ENCODE measurements at regions not wholly inside any gene's neighbourhood (a gene's known extent, or its start where the extent isn't known, plus 50 kb on each side); places are given as distances from the start of the nearest gene placed in this dataset.

DNA sequence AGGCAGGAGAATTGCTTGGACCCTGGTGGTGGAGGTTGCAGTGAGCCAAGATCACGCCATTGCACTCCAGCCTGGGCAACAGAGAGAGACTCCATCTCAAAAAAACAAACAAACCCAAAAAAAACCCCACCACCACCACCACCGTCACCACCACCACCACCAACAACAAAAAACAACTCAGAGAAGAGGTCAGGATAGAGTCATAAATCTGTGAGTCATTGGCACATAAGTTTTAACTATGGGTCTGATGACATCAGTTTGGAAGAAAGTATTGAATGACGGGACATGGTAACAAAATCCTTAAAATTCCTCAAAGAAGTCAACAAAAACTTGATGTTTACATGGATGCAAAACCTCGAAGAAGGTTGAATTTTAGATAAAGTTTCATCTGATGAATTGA is 288.0 kb upstream of the SFRP2 start:
- Histone ChIP-seq H3K36me3 (no peaks in the 10 kb centered on the region), H3K27ac (no peak overlapping the region), H3K4me1 (no peaks in the 10 kb centered on the region), H3K27me3 (no peaks in the 10 kb centered on the region), H3K9me3 (no peaks in the 10 kb centered on the region), H3K9ac (ENCODE audit: low read depth in 2 of 2, low read length in 2 of 2) (no peak overlapping the region), H3K4me3 (no peak overlapping the region)
- no peak for DNase-seq
- intact Hi-C loops (cut with DNase I): no loop called here
- TF ChIP-seq, protein P1, sequence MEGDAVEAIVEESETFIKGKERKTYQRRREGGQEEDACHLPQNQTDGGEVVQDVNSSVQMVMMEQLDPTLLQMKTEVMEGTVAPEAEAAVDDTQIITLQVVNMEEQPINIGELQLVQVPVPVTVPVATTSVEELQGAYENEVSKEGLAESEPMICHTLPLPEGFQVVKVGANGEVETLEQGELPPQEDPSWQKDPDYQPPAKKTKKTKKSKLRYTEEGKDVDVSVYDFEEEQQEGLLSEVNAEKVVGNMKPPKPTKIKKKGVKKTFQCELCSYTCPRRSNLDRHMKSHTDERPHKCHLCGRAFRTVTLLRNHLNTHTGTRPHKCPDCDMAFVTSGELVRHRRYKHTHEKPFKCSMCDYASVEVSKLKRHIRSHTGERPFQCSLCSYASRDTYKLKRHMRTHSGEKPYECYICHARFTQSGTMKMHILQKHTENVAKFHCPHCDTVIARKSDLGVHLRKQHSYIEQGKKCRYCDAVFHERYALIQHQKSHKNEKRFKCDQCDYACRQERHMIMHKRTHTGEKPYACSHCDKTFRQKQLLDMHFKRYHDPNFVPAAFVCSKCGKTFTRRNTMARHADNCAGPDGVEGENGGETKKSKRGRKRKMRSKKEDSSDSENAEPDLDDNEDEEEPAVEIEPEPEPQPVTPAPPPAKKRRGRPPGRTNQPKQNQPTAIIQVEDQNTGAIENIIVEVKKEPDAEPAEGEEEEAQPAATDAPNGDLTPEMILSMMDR (IDR thresholded peaks at IDR 0.05): no peak

DNA sequence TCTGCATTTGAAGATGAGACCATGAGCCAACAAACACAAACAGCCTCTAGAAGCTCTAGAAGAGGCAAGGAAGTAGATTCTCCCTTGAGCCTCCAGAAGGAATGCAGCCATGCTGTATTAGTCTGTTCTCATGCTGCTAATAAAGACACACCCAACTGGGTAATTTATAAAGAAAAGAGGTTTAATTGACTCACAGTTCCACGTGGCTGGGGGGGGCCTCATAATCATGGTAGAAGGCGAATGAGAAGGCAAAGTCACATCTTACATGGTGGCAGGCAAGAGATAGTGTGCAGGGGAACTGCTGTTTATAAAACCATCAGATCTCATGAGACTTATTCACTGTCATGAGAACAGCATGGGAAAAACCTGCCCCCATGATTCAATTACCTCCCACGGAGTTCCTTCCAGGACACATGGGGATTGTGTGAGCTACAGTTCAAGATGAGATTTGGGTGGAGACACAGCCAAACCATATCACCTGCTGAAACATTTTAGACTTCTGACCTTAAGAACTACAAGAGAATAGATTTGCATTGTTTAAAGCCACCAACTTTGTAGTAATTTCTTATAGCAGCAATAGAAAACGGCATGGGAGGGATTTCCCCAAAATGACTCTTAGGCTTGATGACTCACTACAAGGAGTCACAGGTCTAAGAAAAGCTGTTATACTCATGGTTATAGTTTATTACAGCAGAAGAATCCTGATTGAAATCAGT is 284.4 kb upstream of the SFRP2 start:
- no peak overlapping the region for H3K27ac ChIP-seq
- no peaks in the 10 kb centered on the region for H3K27me3 ChIP-seq
- H3K9ac ChIP-seq (ENCODE audit: low read depth in 2 of 2, low read length in 2 of 2): no peak overlapping the region
- intact Hi-C loops (cut with DNase I): no loop called here
- TF ChIP-seq, protein P1 (IDR thresholded peaks at IDR 0.05): no peak
- no peaks in the 10 kb centered on the region for H3K9me3 ChIP-seq
- H3K4me3 ChIP-seq: no peak overlapping the region
- H3K4me1 ChIP-seq: no peaks in the 10 kb centered on the region
- H3K36me3 ChIP-seq: no peaks in the 10 kb centered on the region
- DNase-seq: no peak

DNA sequence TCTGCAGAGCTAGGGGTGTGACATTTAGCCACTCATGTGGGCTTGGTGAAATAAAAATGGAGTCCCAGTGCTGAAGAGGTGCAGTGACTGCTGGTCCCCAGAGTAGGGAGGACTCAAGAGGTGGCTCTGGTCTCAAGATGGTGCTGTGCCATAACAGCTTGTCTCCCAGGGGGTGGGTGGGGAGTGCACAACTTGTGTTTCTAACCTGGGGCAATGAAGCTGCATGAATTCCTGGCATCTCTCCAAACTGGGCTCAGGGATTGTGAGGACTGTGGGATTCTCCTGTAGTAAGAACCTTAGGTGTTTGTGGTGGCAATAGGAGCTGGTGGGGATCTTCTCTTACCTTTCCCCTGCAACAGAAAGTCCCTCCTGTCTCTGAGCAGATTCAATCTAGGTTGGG is 278.9 kb upstream of the SFRP2 start:
- no peaks in the 10 kb centered on the region for H3K4me1 ChIP-seq
- no peak overlapping the region for H3K9ac ChIP-seq (ENCODE audit: low read depth in 2 of 2, low read length in 2 of 2)
- no peak overlapping the region for H3K4me3 ChIP-seq
- no peaks in the 10 kb centered on the region for H3K36me3 ChIP-seq
- intact Hi-C loops (cut with DNase I): no loop called here
- no peaks in the 10 kb centered on the region for H3K9me3 ChIP-seq
- no peak for DNase-seq
- no peaks in the 10 kb centered on the region for H3K27me3 ChIP-seq
- TF ChIP-seq, protein P1 (IDR thresholded peaks at IDR 0.05): no peak
- H3K27ac ChIP-seq: no peak overlapping the region

DNA sequence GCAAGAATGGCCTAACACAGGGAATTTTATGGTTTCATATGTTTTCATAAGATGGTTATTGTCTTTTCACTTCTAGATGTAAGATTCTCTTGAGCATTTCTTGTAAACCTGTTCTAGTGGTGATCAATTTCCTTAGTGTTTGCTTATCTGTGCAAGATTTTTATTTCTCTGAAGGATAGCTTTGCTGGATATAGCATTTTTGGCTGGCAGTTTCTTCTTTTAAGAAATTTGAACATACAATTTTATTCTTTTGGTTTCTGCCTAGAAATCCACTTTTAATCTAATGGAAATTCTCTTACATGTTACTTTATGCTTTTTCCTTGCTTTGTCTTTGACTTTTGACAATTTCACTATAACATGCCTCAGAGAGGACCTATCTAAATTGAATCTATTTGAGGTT is 276.5 kb upstream of the SFRP2 start:
- no peak for DNase-seq
- H3K4me1 ChIP-seq: no peaks in the 10 kb centered on the region
- no peak overlapping the region for H3K4me3 ChIP-seq
- H3K27me3 ChIP-seq: no peaks in the 10 kb centered on the region
- no peaks in the 10 kb centered on the region for H3K9me3 ChIP-seq
- intact Hi-C loops (cut with DNase I): no loop called here
- TF ChIP-seq, protein P1 (IDR thresholded peaks at IDR 0.05): no peak
- no peaks in the 10 kb centered on the region for H3K36me3 ChIP-seq
- no peak overlapping the region for H3K9ac ChIP-seq (ENCODE audit: low read depth in 2 of 2, low read length in 2 of 2)
- H3K27ac ChIP-seq: no peak overlapping the region

- H3K27me3 ChIP-seq: no peaks in the 10 kb centered on the region
- no peaks in the 10 kb centered on the region for H3K36me3 ChIP-seq
- intact Hi-C loops (cut with DNase I): no loop called here
- no peak overlapping the region for H3K4me3 ChIP-seq
- H3K9ac ChIP-seq (ENCODE audit: low read depth in 2 of 2, low read length in 2 of 2): no peak overlapping the region
- H3K4me1 ChIP-seq: no peaks in the 10 kb centered on the region
- H3K27ac ChIP-seq: no peak overlapping the region
- TF ChIP-seq, protein P1 (IDR thresholded peaks at IDR 0.05): no peak
- no peaks in the 10 kb centered on the region for H3K9me3 ChIP-seq
- DNase-seq: no peak
Measured at GRCh38 chr4:154064244-154064643, 275.4 kb upstream of the SFRP2 start.
